AG04450 (cell line): ENCODE measurements at regions not wholly inside any gene's neighbourhood (a gene's known extent, or its start where the extent isn't known, plus 50 kb on each side); places are given as distances from the start of the nearest gene placed in this dataset.

Source experiments
- CTCF ChIA-PET: fragments of 300-600, 350-600 bp; formaldehyde crosslinking; extraction: SDS; loops from one replicate; lab custom pipeline; 2022; ENCODE audit warnings: antibody characterized with exemption, inconsistent platforms; lab: Charles Lee
- POLR2A ChIA-PET: fragments of 350-600 bp; formaldehyde crosslinking; extraction: SDS; loops from one replicate; lab custom pipeline; 2021; ENCODE audit warnings: antibody characterized with exemption, inconsistent platforms; lab: Yijun Ruan, JAX
- DNase-seq: peaks from one replicate; pipeline ENCODE4 v3.0.0-alpha.2; 2011; ENCODE audit warnings: low read depth, low spot score
- H3K27ac ChIP-seq: one replicate; pipeline ENCODE4 v1.5.1; 2012; ENCODE audit warnings: low read depth, low read length, control low read depth
- H3K27me3 ChIP-seq: one replicate; pipeline ENCODE4 v1.6.0; 2012; ENCODE audit warnings: low read length; ENCODE audit not compliant: control insufficient read depth, insufficient read depth
- H3K4me3 ChIP-seq: 2 replicates; pipeline ENCODE4 v1.5.1; 2011; ENCODE audit warnings: mild to moderate bottlenecking, low read depth, low read length, control low read depth
- H3K9me3 ChIP-seq: 2 replicates; pipeline ENCODE4 v1.5.1; 2012; ENCODE audit warnings: low read length; ENCODE audit not compliant: control insufficient read depth, insufficient read depth
- CTCF ChIP-seq: IDR thresholded peaks from 2 replicates; pipeline ENCODE4 v1.5.1; 2011; ENCODE audit warnings: low read depth, low read length, control low read depth, inconsistent platforms

DNA sequence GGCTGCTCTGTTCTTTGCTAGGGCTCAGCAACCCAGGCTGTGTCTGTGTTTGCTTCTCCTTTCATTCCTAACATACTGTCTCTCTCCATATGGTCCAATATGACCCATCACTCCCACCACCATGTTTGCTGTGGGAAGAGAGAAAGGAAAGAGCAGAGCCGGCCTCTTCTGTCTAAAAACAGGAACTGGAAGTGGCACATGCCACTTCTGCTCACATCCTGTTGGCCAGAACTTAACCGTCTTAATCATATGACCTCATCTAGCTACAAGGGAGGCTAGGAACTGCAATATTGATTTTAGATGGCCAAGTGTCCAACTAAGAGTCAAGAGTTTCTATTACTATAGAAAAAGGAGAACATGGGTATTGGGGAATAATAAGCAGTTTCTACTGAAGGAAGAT, 212.5 kb upstream of the CHD6 start:
- Histone ChIP-seq H3K9me3 (peaks cover 3% of the 10 kb centered on the region; the same call in 1 of the 2 replicates), H3K4me3 (no peak overlapping the region), H3K27me3 (no peaks in the 10 kb centered on the region), H3K27ac (no peak overlapping the region)
- ChIA-PET POLR2A (no interaction called here), CTCF (no interaction called here)
- DNase-seq, result no peak
- no peak for TF ChIP-seq CTCF

- Histone ChIP-seq H3K4me3 (no peak overlapping the region), H3K27me3 (no peaks in the 10 kb centered on the region), H3K27ac (no peak overlapping the region), H3K9me3 (peaks cover 4% of the 10 kb centered on the region; the same call in 1 of the 2 replicates)
- ChIA-PET CTCF (no interaction called here), POLR2A (no interaction called here)
- no peak for DNase-seq
- TF ChIP-seq CTCF, result no peak
Measured at GRCh38 chr20:41819436-41819835, 201.3 kb upstream of the CHD6 start.

DNA sequence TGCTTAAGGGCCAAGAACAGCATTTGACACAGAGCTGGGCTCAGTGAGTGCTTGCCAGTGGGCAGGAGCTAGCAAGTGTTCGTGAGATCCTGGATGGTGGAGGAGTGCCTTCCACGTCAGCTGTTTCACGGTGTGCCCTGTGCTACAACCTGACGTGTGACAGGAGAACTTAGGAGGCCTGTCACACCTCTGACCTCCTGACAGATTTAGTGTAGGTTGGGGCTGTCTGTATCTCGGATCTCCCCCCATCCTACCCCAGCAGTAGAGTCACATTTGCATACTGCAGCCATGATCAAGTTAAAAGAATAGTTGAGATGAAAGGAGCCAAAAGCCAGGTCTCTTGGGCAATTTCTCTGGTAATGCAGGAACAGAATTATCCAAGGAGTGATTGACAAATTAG, 200.8 kb upstream of the CHD6 start:
- H3K9me3 ChIP-seq, result peaks cover 4% of the 10 kb centered on the region; the same call in 1 of the 2 replicates
- no peak for TF ChIP-seq CTCF
- no peaks in the 10 kb centered on the region for H3K27me3 ChIP-seq
- H3K27ac ChIP-seq, result no peak overlapping the region
- POLR2A ChIA-PET, result no interaction called here
- CTCF ChIA-PET, result no interaction called here
- H3K4me3 ChIP-seq, result no peak overlapping the region
- no peak for DNase-seq

DNA sequence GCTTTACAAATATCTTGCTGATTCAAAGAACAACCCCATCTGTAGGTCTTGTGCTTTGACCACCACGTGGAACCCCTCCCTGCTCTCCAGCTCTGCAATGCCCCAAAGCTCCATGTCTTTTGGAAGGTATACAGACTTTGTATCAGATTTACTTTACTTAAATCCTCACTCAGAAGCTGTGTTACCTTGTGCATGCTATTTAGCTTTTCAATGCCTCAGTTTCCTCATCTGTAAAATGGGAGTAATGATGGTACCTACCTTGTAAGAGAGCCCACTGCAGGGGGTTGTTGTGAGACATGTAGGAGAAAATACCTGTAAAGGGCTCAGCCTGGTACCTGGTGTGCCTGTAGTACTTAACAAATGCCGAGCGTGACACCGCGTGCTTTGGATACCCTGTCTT, 200.2 kb upstream of the CHD6 start:
- Histone ChIP-seq H3K27me3 (no peaks in the 10 kb centered on the region), H3K4me3 (no peak overlapping the region), H3K27ac (no peak overlapping the region), H3K9me3 (peaks cover 4% of the 10 kb centered on the region; the same call in 1 of the 2 replicates)
- ChIA-PET POLR2A (no interaction called here), CTCF (no interaction called here)
- DNase-seq, result no peak
- no peak for TF ChIP-seq CTCF

- H3K4me3 ChIP-seq, result no peak overlapping the region
- peaks cover 4% of the 10 kb centered on the region for H3K9me3 ChIP-seq
- no peaks in the 10 kb centered on the region for H3K27me3 ChIP-seq
- CTCF ChIA-PET, result no interaction called here
- POLR2A ChIA-PET, result no interaction called here
- no peak for TF ChIP-seq CTCF
- DNase-seq, result no peak
- H3K27ac ChIP-seq, result no peak overlapping the region
Measured at GRCh38 chr20:41811456-41811855, 193.3 kb upstream of the CHD6 start.
